ENCODE measurements at regions not wholly inside any gene's neighbourhood (a gene's known extent, or its start where the extent isn't known, plus 50 kb on each side); places are given as distances from the start of the nearest gene placed in this dataset.

DNA sequence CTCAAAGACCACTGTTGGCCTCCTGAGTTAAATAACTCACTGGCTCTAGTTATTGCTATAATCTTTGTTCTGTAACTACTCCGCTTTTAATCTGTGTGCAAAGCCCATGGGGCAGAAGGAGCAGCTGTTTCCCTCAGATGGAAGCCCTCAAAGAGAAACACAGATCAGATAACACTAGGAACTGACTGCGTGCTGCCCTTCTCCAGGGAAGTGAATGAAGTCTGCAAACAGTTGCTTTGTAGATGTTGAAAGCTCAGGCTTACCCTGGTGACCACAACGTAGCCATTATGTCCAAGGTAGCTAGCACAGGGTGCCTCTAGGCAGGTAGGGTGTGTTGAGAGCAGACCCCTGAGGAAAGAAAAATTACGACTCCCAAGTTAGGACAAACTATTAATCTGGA lies 152.3 kb upstream of the STAC start:
- Histone ChIP-seq H3K27ac (no peak overlapping the region), H3K4me1 (no peaks in the 10 kb centered on the region), H3K27me3 (no peaks in the 10 kb centered on the region), H3K36me3 (no peaks in the 10 kb centered on the region), H3K9me3 (no peaks in the 10 kb centered on the region), H3K4me3 (no peak overlapping the region)
- intact Hi-C loops (cut with DNase I; ENCODE audit: low total_unique reads): no loop called here
- 41 to 63% methylated on average over 4 of the region's 4 CpGs for WGBS, 2 donors (ENCODE audit: low coverage in 1 of 2)
- TF ChIP-seq POLR2AphosphoS5 (IDR thresholded peaks at IDR 0.05): no peak
- no peak for TF ChIP-seq POLR2A (IDR thresholded peaks at IDR 0.05)
- no peak for TF ChIP-seq EP300 (IDR thresholded peaks at IDR 0.05; ENCODE audit: low read depth)
- TF ChIP-seq, protein P1, sequence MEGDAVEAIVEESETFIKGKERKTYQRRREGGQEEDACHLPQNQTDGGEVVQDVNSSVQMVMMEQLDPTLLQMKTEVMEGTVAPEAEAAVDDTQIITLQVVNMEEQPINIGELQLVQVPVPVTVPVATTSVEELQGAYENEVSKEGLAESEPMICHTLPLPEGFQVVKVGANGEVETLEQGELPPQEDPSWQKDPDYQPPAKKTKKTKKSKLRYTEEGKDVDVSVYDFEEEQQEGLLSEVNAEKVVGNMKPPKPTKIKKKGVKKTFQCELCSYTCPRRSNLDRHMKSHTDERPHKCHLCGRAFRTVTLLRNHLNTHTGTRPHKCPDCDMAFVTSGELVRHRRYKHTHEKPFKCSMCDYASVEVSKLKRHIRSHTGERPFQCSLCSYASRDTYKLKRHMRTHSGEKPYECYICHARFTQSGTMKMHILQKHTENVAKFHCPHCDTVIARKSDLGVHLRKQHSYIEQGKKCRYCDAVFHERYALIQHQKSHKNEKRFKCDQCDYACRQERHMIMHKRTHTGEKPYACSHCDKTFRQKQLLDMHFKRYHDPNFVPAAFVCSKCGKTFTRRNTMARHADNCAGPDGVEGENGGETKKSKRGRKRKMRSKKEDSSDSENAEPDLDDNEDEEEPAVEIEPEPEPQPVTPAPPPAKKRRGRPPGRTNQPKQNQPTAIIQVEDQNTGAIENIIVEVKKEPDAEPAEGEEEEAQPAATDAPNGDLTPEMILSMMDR (IDR thresholded peaks at IDR 0.05): no peak
- in situ Hi-C loops (cut with MboI; ENCODE audit: low pct_ligation_motif_present in 1 of 4, low pct_unique_long_range_greater_than_20kb in 1 of 4, low sequenced_read_pairs in 3 of 4): no loop called here
- DNase-seq: no peak

DNA sequence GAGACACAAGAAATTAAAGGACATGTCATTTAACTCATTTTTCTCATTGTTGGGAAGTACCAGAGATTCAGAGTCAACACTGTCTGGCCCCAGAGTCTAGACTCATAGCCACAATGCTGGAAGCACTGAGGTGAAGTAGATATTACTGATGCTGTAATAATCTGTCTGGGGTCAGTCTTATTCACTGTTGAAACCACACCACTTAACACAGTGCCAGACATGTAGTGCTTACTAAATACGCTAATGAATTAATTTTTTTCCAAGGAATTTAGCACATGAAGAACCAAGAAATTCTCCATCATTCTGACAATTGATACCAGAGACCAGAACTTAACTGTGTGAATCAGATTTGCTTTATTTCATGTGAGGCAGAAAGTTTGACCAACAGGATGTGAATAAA lies 150.8 kb upstream of the STAC start:
- 75 to 92% methylated on average over 1 of the region's 1 CpG for WGBS, 2 donors (ENCODE audit: low coverage in 1 of 2)
- Histone ChIP-seq H3K27ac (no peak overlapping the region), H3K4me1 (no peaks in the 10 kb centered on the region), H3K4me3 (no peak overlapping the region), H3K36me3 (no peaks in the 10 kb centered on the region), H3K9me3 (no peaks in the 10 kb centered on the region), H3K27me3 (no peaks in the 10 kb centered on the region)
- DNase-seq: no peak
- intact Hi-C loops (cut with DNase I; ENCODE audit: low total_unique reads): no loop called here
- TF ChIP-seq EP300 (IDR thresholded peaks at IDR 0.05; ENCODE audit: low read depth) (no peak), POLR2AphosphoS5 (IDR thresholded peaks at IDR 0.05) (no peak), POLR2A (IDR thresholded peaks at IDR 0.05) (no peak)
- TF ChIP-seq, protein P1 (IDR thresholded peaks at IDR 0.05): no peak
- in situ Hi-C loops (cut with MboI; ENCODE audit: low pct_ligation_motif_present in 1 of 4, low pct_unique_long_range_greater_than_20kb in 1 of 4, low sequenced_read_pairs in 3 of 4): no loop called here

DNA sequence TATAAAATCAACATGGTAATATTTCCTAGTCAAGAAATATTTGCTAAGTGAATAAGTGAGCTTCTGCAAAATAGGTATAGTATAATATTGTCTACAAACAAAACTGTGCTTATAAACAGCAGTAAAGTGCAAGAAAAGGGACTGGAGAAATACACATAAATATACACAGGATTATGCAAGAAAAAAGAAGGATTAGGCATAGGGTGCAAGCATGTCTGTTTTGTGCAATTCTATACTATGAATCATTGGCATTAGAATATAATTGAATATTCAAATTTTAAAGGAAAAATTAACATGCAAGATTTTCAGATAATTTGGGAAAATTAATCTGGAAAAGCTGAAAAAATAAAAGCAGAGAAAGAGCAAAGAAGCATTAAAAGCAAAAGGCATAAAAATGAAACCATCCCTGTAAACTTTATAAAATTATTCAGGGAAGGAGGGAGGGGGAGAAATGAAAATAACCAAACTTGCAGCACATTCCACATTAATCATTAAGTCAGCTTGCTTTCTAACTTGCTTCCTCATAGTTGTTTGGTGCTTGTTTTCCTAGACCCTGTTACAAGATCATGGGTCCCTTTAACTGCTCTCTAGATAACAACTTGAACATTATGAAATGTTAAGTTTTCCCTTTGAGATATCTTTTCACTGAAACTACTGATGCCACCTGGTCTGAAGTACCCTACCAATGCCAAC lies 147.4 kb upstream of the STAC start:
- peaks cover 0 to 6% of the 10 kb centered on the region in 2 donors for H3K9me3 ChIP-seq
- no peak for DNase-seq
- H3K4me1 ChIP-seq: no peaks in the 10 kb centered on the region
- H3K27ac ChIP-seq: no peak overlapping the region
- TF ChIP-seq, protein P1 (IDR thresholded peaks at IDR 0.05): no peak
- TF ChIP-seq POLR2AphosphoS5 (IDR thresholded peaks at IDR 0.05): no peak
- no peak for TF ChIP-seq EP300 (IDR thresholded peaks at IDR 0.05; ENCODE audit: low read depth)
- no peak for TF ChIP-seq POLR2A (IDR thresholded peaks at IDR 0.05)
- no peaks in the 10 kb centered on the region for H3K27me3 ChIP-seq
- no peaks in the 10 kb centered on the region for H3K36me3 ChIP-seq
- in situ Hi-C loops (cut with MboI; ENCODE audit: low pct_ligation_motif_present in 1 of 4, low pct_unique_long_range_greater_than_20kb in 1 of 4, low sequenced_read_pairs in 3 of 4): no loop called here
- H3K4me3 ChIP-seq: no peak overlapping the region
- intact Hi-C loops (cut with DNase I; ENCODE audit: low total_unique reads): no loop called here

DNA sequence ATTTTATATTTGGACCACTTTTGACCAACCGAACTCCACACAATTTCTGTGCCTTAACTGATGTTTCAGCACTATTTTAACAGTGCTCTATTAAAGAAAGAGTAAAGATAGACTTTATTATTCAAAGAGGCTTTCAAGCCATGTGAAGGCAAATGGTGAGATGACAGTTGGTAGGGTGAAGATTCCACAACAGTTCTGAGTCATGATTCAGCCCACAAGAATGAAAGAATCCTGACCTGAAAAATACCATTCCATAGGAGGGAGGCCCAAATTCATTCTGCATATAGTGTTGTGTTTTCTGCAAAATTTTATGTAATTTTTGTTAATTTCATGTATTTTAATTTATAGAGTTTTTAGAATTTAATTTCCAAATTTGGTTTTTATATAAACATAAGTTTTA lies 135.6 kb upstream of the STAC start:
- 44 to 90% methylated on average over 1 of the region's 1 CpG for WGBS, 2 donors (ENCODE audit: low coverage in 1 of 2)
- H3K27me3 ChIP-seq: no peaks in the 10 kb centered on the region
- TF ChIP-seq POLR2A (IDR thresholded peaks at IDR 0.05): no peak
- TF ChIP-seq EP300 (IDR thresholded peaks at IDR 0.05; ENCODE audit: low read depth): no peak
- TF ChIP-seq, protein P1 (IDR thresholded peaks at IDR 0.05): no peak
- TF ChIP-seq POLR2AphosphoS5 (IDR thresholded peaks at IDR 0.05): no peak
- in situ Hi-C loops (cut with MboI; ENCODE audit: low pct_ligation_motif_present in 1 of 4, low pct_unique_long_range_greater_than_20kb in 1 of 4, low sequenced_read_pairs in 3 of 4): no loop called here
- H3K4me1 ChIP-seq: no peaks in the 10 kb centered on the region
- no peak overlapping the region for H3K27ac ChIP-seq
- H3K9me3 ChIP-seq: no peaks in the 10 kb centered on the region
- no peak overlapping the region for H3K4me3 ChIP-seq
- intact Hi-C loops (cut with DNase I; ENCODE audit: low total_unique reads): no loop called here
- no peaks in the 10 kb centered on the region for H3K36me3 ChIP-seq
- DNase-seq: no peak

All from transverse colon (tissue), 4 donors.